ENCODE measurements at regions not wholly inside any gene's neighbourhood (a gene's known extent, or its start where the extent isn't known, plus 50 kb on each side); places are given as distances from the start of the nearest gene placed in this dataset.

- H3K9me3 Mint-ChIP-seq = no peaks in the 10 kb centered on the region
- DNase-seq = no peak
- H3K4me1 Mint-ChIP-seq = no peaks in the 10 kb centered on the region
- H3K27me3 Mint-ChIP-seq = no peaks in the 10 kb centered on the region
- no peak overlapping the region for H3K27ac Mint-ChIP-seq
- H3K4me3 Mint-ChIP-seq = no peak overlapping the region
- no peaks in the 10 kb centered on the region for H3K36me3 Mint-ChIP-seq
Observed at GRCh38 chr3:194852831-194853508, 167.3 kb downstream of the FAM43A start.

- no peaks in the 10 kb centered on the region for H3K4me1 Mint-ChIP-seq
- no peak overlapping the region for H3K4me3 Mint-ChIP-seq
- no peak overlapping the region for H3K27ac Mint-ChIP-seq
- no peaks in the 10 kb centered on the region for H3K36me3 Mint-ChIP-seq
- H3K9me3 Mint-ChIP-seq = no peaks in the 10 kb centered on the region
- H3K27me3 Mint-ChIP-seq = no peaks in the 10 kb centered on the region
- DNase-seq = no peak
Observed at GRCh38 chr3:194854206-194854605, 168.5 kb downstream of the FAM43A start.

GRCh38 chr3:194854659-194855390, 169.1 kb downstream of the FAM43A start:
- no peak overlapping the region for H3K4me3 Mint-ChIP-seq
- no peaks in the 10 kb centered on the region for H3K9me3 Mint-ChIP-seq
- no peaks in the 10 kb centered on the region for H3K27me3 Mint-ChIP-seq
- H3K36me3 Mint-ChIP-seq = no peaks in the 10 kb centered on the region
- H3K4me1 Mint-ChIP-seq = no peaks in the 10 kb centered on the region
- DNase-seq = no peak
- no peak overlapping the region for H3K27ac Mint-ChIP-seq

GRCh38 chr3:194856296-194856695, 170.6 kb downstream of the FAM43A start:
- no peak overlapping the region for H3K27ac Mint-ChIP-seq
- no peaks in the 10 kb centered on the region for H3K36me3 Mint-ChIP-seq
- H3K4me3 Mint-ChIP-seq = no peak overlapping the region
- no peaks in the 10 kb centered on the region for H3K9me3 Mint-ChIP-seq
- no peaks in the 10 kb centered on the region for H3K4me1 Mint-ChIP-seq
- no peak for DNase-seq
- H3K27me3 Mint-ChIP-seq = no peaks in the 10 kb centered on the region

- H3K4me1 Mint-ChIP-seq = no peaks in the 10 kb centered on the region
- no peaks in the 10 kb centered on the region for H3K9me3 Mint-ChIP-seq
- peaks cover 4% of the 10 kb centered on the region for H3K27me3 Mint-ChIP-seq
- H3K4me3 Mint-ChIP-seq = no peak overlapping the region
- DNase-seq = no peak
- H3K36me3 Mint-ChIP-seq = no peaks in the 10 kb centered on the region
- H3K27ac Mint-ChIP-seq = no peak overlapping the region
Observed at GRCh38 chr3:194857469-194858113, 171.9 kb downstream of the FAM43A start.

- no peaks in the 10 kb centered on the region for H3K36me3 Mint-ChIP-seq
Observed at GRCh38 chr3:194858382-194858781, 172.7 kb downstream of the FAM43A start.

GRCh38 chr3:194860725-194861124, 175.0 kb downstream of the FAM43A start:
- no peak overlapping the region for H3K4me3 Mint-ChIP-seq
- no peaks in the 10 kb centered on the region for H3K4me1 Mint-ChIP-seq
- no peaks in the 10 kb centered on the region for H3K36me3 Mint-ChIP-seq
- no peaks in the 10 kb centered on the region for H3K9me3 Mint-ChIP-seq
- peaks cover 4% of the 10 kb centered on the region for H3K27me3 Mint-ChIP-seq
- H3K27ac Mint-ChIP-seq = no peak overlapping the region
- no peak for DNase-seq

More at GRCh38 chr3:194858382-194858781, 172.7 kb downstream of the FAM43A start:
- Mint-ChIP-seq H3K4me1 (no peaks in the 10 kb centered on the region), H3K27me3 (peaks cover 4% of the 10 kb centered on the region), H3K4me3 (no peak overlapping the region), H3K27ac (no peak overlapping the region), H3K9me3 (no peaks in the 10 kb centered on the region)
- no peak for DNase-seq

GRCh38 chr3:194861375-194861774, 175.7 kb downstream of the FAM43A start:
- Mint-ChIP-seq H3K9me3 (no peaks in the 10 kb centered on the region), H3K27ac (no peak overlapping the region), H3K27me3 (peaks cover 4% of the 10 kb centered on the region), H3K4me3 (no peak overlapping the region), H3K36me3 (no peaks in the 10 kb centered on the region), H3K4me1 (no peaks in the 10 kb centered on the region)
- no peak for DNase-seq

- DNase-seq = no peak
- Mint-ChIP-seq H3K9me3 (no peaks in the 10 kb centered on the region), H3K27ac (no peak overlapping the region), H3K36me3 (no peaks in the 10 kb centered on the region), H3K27me3 (peaks cover 19% of the 10 kb centered on the region), H3K4me1 (no peaks in the 10 kb centered on the region), H3K4me3 (no peak overlapping the region)
Observed at GRCh38 chr3:194865061-194865460, 179.4 kb downstream of the FAM43A start.

- Mint-ChIP-seq H3K9me3 (no peaks in the 10 kb centered on the region), H3K27me3 (peaks cover 19% of the 10 kb centered on the region), H3K27ac (no peak overlapping the region)
Observed at GRCh38 chr3:194865615-194866014, 179.9 kb downstream of the FAM43A start.

GRCh38 chr3:194866236-194866635, 180.6 kb downstream of the FAM43A start:
- Mint-ChIP-seq H3K9me3 (no peaks in the 10 kb centered on the region), H3K27ac (no peak overlapping the region), H3K36me3 (no peaks in the 10 kb centered on the region), H3K4me1 (no peaks in the 10 kb centered on the region), H3K27me3 (peaks cover 19% of the 10 kb centered on the region), H3K4me3 (no peak overlapping the region)
- DNase-seq = no peak

More at GRCh38 chr3:194865615-194866014, 179.9 kb downstream of the FAM43A start:
- DNase-seq = no peak
- no peak overlapping the region for H3K4me3 Mint-ChIP-seq
- no peaks in the 10 kb centered on the region for H3K36me3 Mint-ChIP-seq
- no peaks in the 10 kb centered on the region for H3K4me1 Mint-ChIP-seq

GRCh38 chr3:194867270-194867983, 181.7 kb downstream of the FAM43A start:
- H3K27ac Mint-ChIP-seq = no peak overlapping the region
- no peaks in the 10 kb centered on the region for H3K36me3 Mint-ChIP-seq
- no peak for DNase-seq
- H3K4me3 Mint-ChIP-seq = no peak overlapping the region
- no peaks in the 10 kb centered on the region for H3K4me1 Mint-ChIP-seq
- H3K9me3 Mint-ChIP-seq = no peaks in the 10 kb centered on the region
- peaks cover 15% of the 10 kb centered on the region for H3K27me3 Mint-ChIP-seq

GRCh38 chr3:194868831-194869230, 183.1 kb downstream of the FAM43A start:
- H3K4me3 Mint-ChIP-seq = no peak overlapping the region

GRCh38 chr3:194869482-194870169, 183.9 kb downstream of the FAM43A start:
- Mint-ChIP-seq H3K27ac (no peak overlapping the region), H3K27me3 (peaks cover 15% of the 10 kb centered on the region), H3K4me3 (no peak overlapping the region), H3K9me3 (no peaks in the 10 kb centered on the region), H3K4me1 (no peaks in the 10 kb centered on the region), H3K36me3 (no peaks in the 10 kb centered on the region)
- no peak for DNase-seq

More at GRCh38 chr3:194868831-194869230, 183.1 kb downstream of the FAM43A start:
- no peak for DNase-seq
- Mint-ChIP-seq H3K27me3 (peaks cover 15% of the 10 kb centered on the region), H3K9me3 (no peaks in the 10 kb centered on the region), H3K4me1 (no peaks in the 10 kb centered on the region), H3K27ac (no peak overlapping the region), H3K36me3 (no peaks in the 10 kb centered on the region)

All from activated naive CD8-positive, alpha-beta T cell treated with anti-CD3 and anti-CD28 coated beads for 36 hours (primary cell).